ENCODE measurements at regions not wholly inside any gene's neighbourhood (a gene's known extent, or its start where the extent isn't known, plus 50 kb on each side); places are given as distances from the start of the nearest gene placed in this dataset.

- ChIA-PET CTCF (no interaction called here), POLR2A (interaction anchor here (0.6 kb wide), 2 partner anchors 28 to 108 kb away, joined by 3 read pairs; no protein-coding TSS in a partner anchor)
- TF ChIP-seq ZFHX2 (tag by site-specific recombination; conservative IDR thresholded peaks at IDR 0.05): peak; percentile 66
- TF ChIP-seq SP7 (tag by site-specific recombination; IDR thresholded peaks at IDR 0.05): 0 out of 2 replicates have a peak, but pooled peaks have one; percentile 13
- TF ChIP-seq ZNF501 (tag by site-specific recombination; IDR thresholded peaks at IDR 0.05): no peak
- peaks cover 14% of the 10 kb centered on the region for H3K4me1 ChIP-seq (ENCODE audit: control insufficient read depth, insufficient read depth, low read length)
- no peaks in the 10 kb centered on the region for H3K36me3 ChIP-seq (ENCODE audit: control insufficient read depth in 2 of 2, insufficient read depth in 1 of 2, low read length in 2 of 2)
- no peaks in the 10 kb centered on the region for H3K9me3 ChIP-seq (ENCODE audit: control insufficient read depth, insufficient read depth, low read depth, low read length)
- H3K27ac ChIP-seq (ENCODE audit: extremely low read depth, low read depth, low read length): no peak overlapping the region
- H3K4me3 ChIP-seq (ENCODE audit: low read depth, low read length): no peak overlapping the region
These were observed 124.7 kb upstream of the ZNF516 start for GRCh38 chr18:76619621-76620315.

- no peaks in the 10 kb centered on the region for H3K9me3 ChIP-seq (ENCODE audit: control insufficient read depth, insufficient read depth, low read depth, low read length)
- ChIA-PET CTCF (no interaction called here), POLR2A (interaction anchor here (0.6 kb wide), 1 partner anchor 107 kb away, joined by 3 read pairs; no protein-coding TSS in a partner anchor)
- no peak for TF ChIP-seq ZNF433 (tag by site-specific recombination; IDR thresholded peaks at IDR 0.05; ENCODE audit: low read depth)
- TF ChIP-seq ZNF266 (tag by site-specific recombination; IDR thresholded peaks at IDR 0.05; ENCODE audit: low read depth): no peak
- no peak for TF ChIP-seq PRDM4 (tag by site-specific recombination; IDR thresholded peaks at IDR 0.05)
- no peak for TF ChIP-seq ZNF792 (tag by site-specific recombination; IDR thresholded peaks at IDR 0.05)
- no peak for TF ChIP-seq HOXD13 (CRISPR knock-in tag; IDR thresholded peaks at IDR 0.05; ENCODE audit: borderline replicate concordance)
- TF ChIP-seq ZNF416 (tag by site-specific recombination; IDR thresholded peaks at IDR 0.05): no peak
- no peak for TF ChIP-seq ZNF501 (tag by site-specific recombination; IDR thresholded peaks at IDR 0.05)
- TF ChIP-seq ZNF560 (tag by site-specific recombination; IDR thresholded peaks at IDR 0.05; ENCODE audit: borderline replicate concordance): no peak
- TF ChIP-seq ZNF404 (tag by site-specific recombination; IDR thresholded peaks at IDR 0.05): no peak
- TF ChIP-seq ZNF596 (tag by site-specific recombination; IDR thresholded peaks at IDR 0.05): no peak
- no peak for TF ChIP-seq FEZF1 (tag by site-specific recombination; IDR thresholded peaks at IDR 0.05)
- no peak for TF ChIP-seq GLI4 (tag by site-specific recombination; IDR thresholded peaks at IDR 0.05)
- no peak for TF ChIP-seq YY2 (tag by site-specific recombination; IDR thresholded peaks at IDR 0.05)
- TF ChIP-seq KLF9 (tag by site-specific recombination; IDR thresholded peaks at IDR 0.05; ENCODE audit: low read depth): no peak
- TF ChIP-seq ZNF624 (tag by site-specific recombination; IDR thresholded peaks at IDR 0.05): no peak
- no peak for TF ChIP-seq ZNF514 (tag by site-specific recombination; IDR thresholded peaks at IDR 0.05)
- TF ChIP-seq KLF7 (tag by site-specific recombination; IDR thresholded peaks at IDR 0.05; ENCODE audit: borderline replicate concordance): no peak
- TF ChIP-seq ZNF837 (tag by site-specific recombination; IDR thresholded peaks at IDR 0.05): no peak
- no peak for TF ChIP-seq ZFP37 (tag by site-specific recombination; IDR thresholded peaks at IDR 0.05)
- H3K4me1 ChIP-seq (ENCODE audit: control insufficient read depth, insufficient read depth, low read length): peaks cover 14% of the 10 kb centered on the region
- H3K27ac ChIP-seq (ENCODE audit: extremely low read depth, low read depth, low read length): no peak overlapping the region
- H3K36me3 ChIP-seq (ENCODE audit: control insufficient read depth in 2 of 2, insufficient read depth in 1 of 2, low read length in 2 of 2): no peaks in the 10 kb centered on the region
- no peak overlapping the region for H3K4me3 ChIP-seq (ENCODE audit: low read depth, low read length)
These were observed 124.2 kb upstream of the ZNF516 start for GRCh38 chr18:76619261-76619620.

- ChIA-PET POLR2A (no interaction called here), CTCF (interaction anchor here (0.7 kb wide), 1 partner anchor 1473 kb away, joined by 5 read pairs; no protein-coding TSS in a partner anchor)
- Histone ChIP-seq H3K27ac (ENCODE audit: extremely low read depth, low read depth, low read length) (no peak overlapping the region), H3K4me1 (ENCODE audit: control insufficient read depth, insufficient read depth, low read length) (peaks cover 14% of the 10 kb centered on the region), H3K36me3 (ENCODE audit: control insufficient read depth in 2 of 2, insufficient read depth in 1 of 2, low read length in 2 of 2) (no peaks in the 10 kb centered on the region), H3K9me3 (ENCODE audit: control insufficient read depth, insufficient read depth, low read depth, low read length) (no peaks in the 10 kb centered on the region), H3K4me3 (ENCODE audit: low read depth, low read length) (no peak overlapping the region)
- no peak for TF ChIP-seq KLF16 (tag by site-specific recombination; IDR thresholded peaks at IDR 0.05)
- no peak for TF ChIP-seq HOXC10 (CRISPR knock-in tag; IDR thresholded peaks at IDR 0.05)
- no peak for TF ChIP-seq ZNF501 (tag by site-specific recombination; IDR thresholded peaks at IDR 0.05)
- no peak for TF ChIP-seq SP3 (tag by site-specific recombination; IDR thresholded peaks at IDR 0.05)
- TF ChIP-seq ZNF677 (tag by site-specific recombination; IDR thresholded peaks at IDR 0.05): no peak
- TF ChIP-seq ATF2 (tag by site-specific recombination; IDR thresholded peaks at IDR 0.05; ENCODE audit: low read depth): no peak
- TF ChIP-seq ZNF311 (tag by site-specific recombination; IDR thresholded peaks at IDR 0.05; ENCODE audit: borderline replicate concordance): no peak
- no peak for TF ChIP-seq ZNF433 (tag by site-specific recombination; IDR thresholded peaks at IDR 0.05; ENCODE audit: low read depth)
- TF ChIP-seq KLF1 (tag by site-specific recombination; IDR thresholded peaks at IDR 0.05): no peak
- TF ChIP-seq ZNF514 (tag by site-specific recombination; IDR thresholded peaks at IDR 0.05): no peak
- no peak for TF ChIP-seq GLI4 (tag by site-specific recombination; IDR thresholded peaks at IDR 0.05)
These were observed 123.7 kb upstream of the ZNF516 start for GRCh38 chr18:76618721-76619120.

All from HEK293 (cell line).